HG03103 (cell line): ENCODE measurements at regions not wholly inside any gene's neighbourhood (a gene's known extent, or its start where the extent isn't known, plus 50 kb on each side); places are given as distances from the start of the nearest gene placed in this dataset.

Experiments
- ATAC-seq: cut with Tn5 transposase; IDR thresholded peaks from one replicate; pipeline ENCODE4 v1.9.1; 2021; ENCODE audit warnings: low read depth; ENCODE audit not compliant: unreplicated experiment

DNA sequence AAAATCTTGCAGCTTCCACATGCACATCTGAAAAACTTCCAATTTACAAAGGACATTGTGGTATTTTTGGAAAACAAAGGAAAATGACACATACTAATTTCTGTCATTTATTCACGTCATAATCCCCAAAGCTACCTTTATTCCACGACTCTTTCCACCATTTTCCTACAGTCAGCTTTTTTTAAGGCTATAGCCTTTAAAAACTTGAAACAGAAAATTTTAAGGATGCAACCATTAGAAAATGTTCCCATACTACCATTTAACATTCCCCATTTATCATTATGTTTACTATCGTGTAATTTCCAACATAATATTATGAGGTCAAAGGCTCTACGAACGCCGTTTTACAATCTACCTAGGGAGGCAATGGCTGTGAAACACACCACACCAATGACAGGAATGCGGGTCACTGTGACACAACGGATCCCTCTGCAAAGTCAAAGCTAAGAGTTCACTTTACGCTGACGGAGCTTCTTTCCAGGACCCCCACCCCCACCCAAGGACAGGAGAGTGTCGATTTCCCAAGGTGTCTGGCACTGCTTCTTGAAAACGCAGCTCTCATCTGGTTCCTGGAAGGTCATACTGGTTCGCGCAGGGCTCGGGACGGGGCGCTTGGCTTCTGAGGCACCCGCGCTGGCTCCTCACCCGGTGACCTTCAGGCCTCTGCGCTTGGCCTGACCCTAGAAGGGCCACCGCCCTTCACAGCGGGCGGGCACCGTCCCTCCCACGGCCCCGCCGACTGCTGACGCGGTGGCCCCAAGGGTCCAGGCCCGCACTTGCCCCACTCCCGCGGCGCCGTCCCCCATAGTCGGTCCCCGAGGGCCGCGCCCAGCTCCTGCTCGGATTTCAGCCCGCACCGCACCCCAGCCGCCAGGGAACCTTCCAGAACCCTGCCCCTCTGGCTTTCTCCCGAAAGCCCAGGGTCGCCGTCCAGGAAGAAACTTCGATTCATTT is 50.5 kb upstream of the ATF3 start:
- peak; percentile 24 for ATAC-seq

DNA sequence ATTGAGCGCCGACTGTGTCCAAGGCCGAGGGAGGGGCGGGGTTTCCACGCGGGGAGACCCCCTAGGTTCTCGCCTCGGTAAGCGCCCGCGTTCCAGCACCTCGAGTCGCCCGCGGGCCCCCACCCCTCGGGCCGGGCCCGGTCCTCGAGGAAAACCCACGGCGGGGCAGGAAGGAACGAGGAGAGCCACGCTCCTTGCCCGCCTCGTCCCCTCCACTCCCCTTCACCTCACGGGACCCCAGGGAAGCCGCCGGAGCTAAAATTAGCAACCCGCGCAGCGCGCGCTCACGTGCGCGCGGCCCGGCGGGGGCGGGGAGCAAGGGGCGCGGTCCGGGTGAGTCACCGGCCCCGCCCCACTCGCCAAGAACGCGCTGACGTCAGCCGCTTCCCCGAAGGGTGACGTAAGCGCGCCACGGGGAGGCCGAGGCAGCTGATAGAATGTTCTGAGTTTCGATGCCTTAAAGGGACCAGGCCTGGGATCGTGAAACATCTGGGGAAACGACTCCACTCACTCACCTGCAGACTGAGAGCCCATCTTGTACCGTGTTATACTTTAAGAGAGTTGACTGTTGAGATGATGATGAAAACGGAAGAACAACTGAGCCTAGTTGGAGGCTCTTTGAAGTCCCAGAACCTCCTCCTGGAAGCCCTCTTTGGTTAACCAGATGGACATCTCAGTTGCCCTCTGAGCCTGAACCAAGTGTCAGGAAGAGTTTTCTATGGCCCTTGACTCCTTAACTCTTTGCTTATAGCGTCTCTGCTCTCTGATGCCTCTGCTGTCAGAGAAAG is 49.7 kb upstream of the ATF3 start:
- ATAC-seq = peak; percentile 91
